Heart left ventricle (tissue), 16 donors: ENCODE measurements at regions not wholly inside any gene's neighbourhood (a gene's known extent, or its start where the extent isn't known, plus 50 kb on each side); places are given as distances from the start of the nearest gene placed in this dataset.

ENCODE experiments used
- ATAC-seq, 4 donors: fragments of 200-7000 bp; cut with Tn5 transposase; one replicate each; pipeline ENCODE4 v1.9.1; 2020 to 2022; ENCODE audit warnings: moderate library complexity in 4 of 4, mild to moderate bottlenecking in 3 of 4, moderate number of reproducible peaks in 1 of 4
- DNase-seq, 5 donors: peaks; one replicate each; pipeline ENCODE4 v3.0.0-alpha.2; 2020
- H3K27ac ChIP-seq, 12 donors: fragments of 200-600 bp; sonication (generic) in 4 of 12; one replicate each; pipeline versions ENCODE4 v1.5.0 to v1.8.0; 2016 to 2022; ENCODE audit warnings: mild to moderate bottlenecking in 2 of 12
- H3K27me3 ChIP-seq, 9 donors: fragments of 200-600 bp; sonication (generic) in 2 of 9; one replicate each; pipeline versions ENCODE4 v1.5.1 to v1.8.0; 2016 to 2022; ENCODE audit warnings: mild to moderate bottlenecking in 3 of 9
- H3K36me3 ChIP-seq, 9 donors: fragments of 200-600 bp; sonication (generic) in 2 of 9; one replicate each; pipeline versions ENCODE4 v1.5.0 to v1.8.0; 2018 to 2022; ENCODE audit warnings: mild to moderate bottlenecking in 2 of 9
- H3K4me1 ChIP-seq, 12 donors: fragments of 200-600 bp; sonication (generic) in 4 of 12; one replicate each; pipeline versions ENCODE4 v1.5.0 to v1.8.0; 2016 to 2022; ENCODE audit warnings: mild to moderate bottlenecking in 3 of 12
- H3K4me3 ChIP-seq, 12 donors: fragments of 200-600 bp; sonication (generic) in 4 of 12; one replicate each; pipeline versions ENCODE4 v1.5.0 to v1.8.0; 2017 to 2022; ENCODE audit warnings: mild to moderate bottlenecking in 9 of 12, moderate library complexity in 4 of 12
- H3K9me3 ChIP-seq, 12 donors: fragments of 200-600 bp; sonication (generic) in 4 of 12; one replicate each; pipeline versions ENCODE4 v1.5.0 to v1.8.0; 2016 to 2022; ENCODE audit warnings: mild to moderate bottlenecking in 1 of 12
- CTCF ChIP-seq, 12 donors: fragments of 200-600 bp; sonication (generic) in 4 of 12; IDR thresholded peaks; one replicate each; pipeline versions ENCODE4 v1.5.0 to v1.8.0; 2018 to 2022; ENCODE audit warnings: antibody characterized with exemption in 12 of 12, mild to moderate bottlenecking in 5 of 12
- POLR2A ChIP-seq, 2 donors: fragments of 450-650 bp; IDR thresholded peaks; one replicate each; pipeline ENCODE4 v1.6.1; 2017; ENCODE audit warnings: antibody characterized with exemption in 2 of 2, mild to moderate bottlenecking in 2 of 2, moderate library complexity in 2 of 2
- WGBS, 4 donors: extraction: QIAGEN DNeasy Blood & Tissue Kit in 2 of 4; methylation state at CpG; one replicate each; pipeline versions ENCODE4 v1.1.5 to v1.1.7; 2013 to 2018; 5-methylcytosine and 5-hydroxymethylcytosine counted together
- intact Hi-C, 10 donors: fragments of 100-400 bp; cut with DNase I; formaldehyde crosslinking; loops; one replicate each; pipeline versions ENCODE4 v1.11.1 to v1.14.2; 2022
- donor health status: ischemic (EF 13 %, LVEDD 7.1; RV severe dilation, severe dysfunction).
- donor health status: healthy with polysubstance abuse.
- donor health status: DM: no; HTN: yes; CAD: no.
- donor health status: DM: no; HTN: no; CAD: no.
- donor health status: ischemic (EF 25% LVEDD 6.9; RV normal size, moderate dysfunction).
- donor health status: ischemic (EF 25% LVEDD 5.7; RV mildly dilated, moderate dysfunction).
- donor health status: healthy.
- donor health status: DM: yes; HTN: yes; CAD: no.
- donor health status: ischemic (EF 35%, LVEDD 5.7; RV mildly dilated, moderate dysfunction).
- donor health status: nonischemic (EF 11% LVEDD 7.7; RV severe dilation, severe dysfunction).
- donor health status: DM: yes; HTN: yes; CAD: no.
- donor health status: PGD.
- donor health status: ischemic (EF 29% LVEDD 5.4; RV normal size, mild dysfunction).
- donor health status: nonischemic (EF 23%, LVEDD 6.1; RV moderate dilation, normal function).

- H3K27ac ChIP-seq = no peak overlapping the region
- 54 to 78% (median 62%) methylated on average over 2 of the region's 2 CpGs for WGBS, 4 donors
- no peak for TF ChIP-seq POLR2A (IDR thresholded peaks at IDR 0.05)
- TF ChIP-seq CTCF (IDR thresholded peaks at IDR 0.05) = no peak
- H3K27me3 ChIP-seq = no peaks in the 10 kb centered on the region
- H3K4me1 ChIP-seq = no peaks in the 10 kb centered on the region
- no peaks in the 10 kb centered on the region for H3K9me3 ChIP-seq
- no peak for ATAC-seq
- DNase-seq = no peak
- no peaks in the 10 kb centered on the region for H3K36me3 ChIP-seq
- intact Hi-C loops = no loop called here
- no peak overlapping the region for H3K4me3 ChIP-seq
Measured at GRCh38 chrX:36562986-36563385, 445.2 kb upstream of the FAM47C start.

GRCh38 chrX:36568946-36569345, 439.2 kb upstream of the FAM47C start:
- H3K4me3 ChIP-seq = no peak overlapping the region
- no peaks in the 10 kb centered on the region for H3K36me3 ChIP-seq
- H3K27ac ChIP-seq = no peak overlapping the region
- no peaks in the 10 kb centered on the region for H3K27me3 ChIP-seq
- TF ChIP-seq CTCF (IDR thresholded peaks at IDR 0.05) (no peak), POLR2A (IDR thresholded peaks at IDR 0.05) (no peak)
- H3K9me3 ChIP-seq = no peaks in the 10 kb centered on the region
- intact Hi-C loops = no loop called here
- DNase-seq = no peak
- no peaks in the 10 kb centered on the region for H3K4me1 ChIP-seq
- 65 to 100% (median 86%) methylated on average over 1 of the region's 1 CpG for WGBS, 4 donors
- ATAC-seq = no peak

- H3K9me3 ChIP-seq = no peaks in the 10 kb centered on the region
- peaks cover 0 to 4% (median 0%) of the 10 kb centered on the region in 9 donors for H3K27me3 ChIP-seq
- no peak overlapping the region for H3K4me3 ChIP-seq
- TF ChIP-seq CTCF (IDR thresholded peaks at IDR 0.05) (no peak), POLR2A (IDR thresholded peaks at IDR 0.05) (no peak)
- intact Hi-C loops = loop anchor here in 1 of 10 donors (10.0 kb wide), 1 partner anchor 61 kb away; no protein-coding TSS in a partner anchor
- no peak for ATAC-seq
- WGBS, 4 donors = 41 to 60% (median 55%) methylated on average over 2 of the region's 2 CpGs
- H3K36me3 ChIP-seq = no peaks in the 10 kb centered on the region
- no peak for DNase-seq
- H3K27ac ChIP-seq = no peak overlapping the region
- no peaks in the 10 kb centered on the region for H3K4me1 ChIP-seq
Measured at GRCh38 chrX:36573720-36574119, 434.4 kb upstream of the FAM47C start.

- no peak for ATAC-seq
- intact Hi-C loops = loop anchor here in 1 of 10 donors (10.0 kb wide), 1 partner anchor 59 kb away; no protein-coding TSS in a partner anchor
- DNase-seq = no peak
- Histone ChIP-seq H3K27ac (no peak overlapping the region), H3K36me3 (no peaks in the 10 kb centered on the region), H3K27me3 (peaks cover 0 to 4% (median 0%) of the 10 kb centered on the region in 9 donors), H3K9me3 (no peaks in the 10 kb centered on the region), H3K4me1 (no peaks in the 10 kb centered on the region), H3K4me3 (no peak overlapping the region)
- no peak for TF ChIP-seq POLR2A (IDR thresholded peaks at IDR 0.05)
- TF ChIP-seq CTCF (IDR thresholded peaks at IDR 0.05) = no peak
- WGBS, 4 donors = 63 to 75% (median 70%) methylated on average over 3 of the region's 3 CpGs
Measured at GRCh38 chrX:36575670-36576069, 432.5 kb upstream of the FAM47C start.
